ENCODE measurements at regions not wholly inside any gene's neighbourhood (a gene's known extent, or its start where the extent isn't known, plus 50 kb on each side); places are given as distances from the start of the nearest gene placed in this dataset.

GRCh38 chr13:47865883-47866282, 135.2 kb downstream of the SUCLA2 start:
- Histone ChIP-seq H3K4me3 (ENCODE audit: low read depth, low read length) (no peak overlapping the region), H3K27ac (no peak overlapping the region), H3K27me3 (replicated peaks) (no peaks in the 10 kb centered on the region), H3K36me3 (replicated peaks) (no peaks in the 10 kb centered on the region)
- no peak for DNase-seq
- no peak for TF ChIP-seq CTCF (IDR thresholded peaks at IDR 0.05; ENCODE audit: low read depth, low read length, missing control alignments)
- in situ Hi-C loops (cut with HindIII; ENCODE audit: low pct_ligation_motif_present, low sequenced_read_pairs), result no loop called here

- Histone ChIP-seq H3K27me3 (replicated peaks) (no peaks in the 10 kb centered on the region), H3K27ac (no peak overlapping the region), H3K36me3 (replicated peaks) (no peaks in the 10 kb centered on the region), H3K4me3 (ENCODE audit: low read depth, low read length) (no peak overlapping the region)
- in situ Hi-C loops (cut with HindIII; ENCODE audit: low pct_ligation_motif_present, low sequenced_read_pairs), result no loop called here
- no peak for DNase-seq
- TF ChIP-seq CTCF (IDR thresholded peaks at IDR 0.05; ENCODE audit: low read depth, low read length, missing control alignments), result no peak
Observed at GRCh38 chr13:47862841-47863240, 138.2 kb downstream of the SUCLA2 start.

- Histone ChIP-seq H3K4me3 (ENCODE audit: low read depth, low read length) (no peak overlapping the region), H3K27ac (peak overlapping the region; percentile 44), H3K36me3 (replicated peaks) (no peaks in the 10 kb centered on the region), H3K27me3 (replicated peaks) (no peaks in the 10 kb centered on the region)
- in situ Hi-C loops (cut with HindIII; ENCODE audit: low pct_ligation_motif_present, low sequenced_read_pairs), result no loop called here
- no peak for TF ChIP-seq CTCF (IDR thresholded peaks at IDR 0.05; ENCODE audit: low read depth, low read length, missing control alignments)
- peak; percentile 5 for DNase-seq
Observed at GRCh38 chr13:47859165-47859564, 141.9 kb downstream of the SUCLA2 start.

GRCh38 chr13:47858042-47859025, 142.7 kb downstream of the SUCLA2 start:
- Histone ChIP-seq H3K4me3 (ENCODE audit: low read depth, low read length) (no peak overlapping the region), H3K27ac (peak overlapping the region; percentile 44), H3K27me3 (replicated peaks) (no peaks in the 10 kb centered on the region), H3K36me3 (replicated peaks) (no peaks in the 10 kb centered on the region)
- peak; percentile 65 for DNase-seq
- no peak for TF ChIP-seq CTCF (IDR thresholded peaks at IDR 0.05; ENCODE audit: low read depth, low read length, missing control alignments)
- in situ Hi-C loops (cut with HindIII; ENCODE audit: low pct_ligation_motif_present, low sequenced_read_pairs), result no loop called here

GRCh38 chr13:47853236-47853635, 147.8 kb downstream of the SUCLA2 start:
- Histone ChIP-seq H3K4me3 (ENCODE audit: low read depth, low read length) (no peak overlapping the region), H3K27ac (peak overlapping the region; percentile 37), H3K27me3 (replicated peaks) (no peaks in the 10 kb centered on the region), H3K36me3 (replicated peaks) (no peaks in the 10 kb centered on the region)
- DNase-seq, result peak; percentile 59
- TF ChIP-seq CTCF (IDR thresholded peaks at IDR 0.05; ENCODE audit: low read depth, low read length, missing control alignments), result no peak
- in situ Hi-C loops (cut with HindIII; ENCODE audit: low pct_ligation_motif_present, low sequenced_read_pairs), result no loop called here
